8988T (cell line): ENCODE measurements at regions not wholly inside any gene's neighbourhood (a gene's known extent, or its start where the extent isn't known, plus 50 kb on each side); places are given as distances from the start of the nearest gene placed in this dataset.

ENCODE experiments used
- DNase-seq: peaks from one replicate; pipeline ENCODE4 v3.0.0; 2011

- DNase-seq, result no peak
These were observed 101.0 kb upstream of the NXT1 start for GRCh38 chr20:23249541-23249940.

- no peak for DNase-seq
These were observed 102.1 kb upstream of the NXT1 start for GRCh38 chr20:23248461-23248882.

DNA sequence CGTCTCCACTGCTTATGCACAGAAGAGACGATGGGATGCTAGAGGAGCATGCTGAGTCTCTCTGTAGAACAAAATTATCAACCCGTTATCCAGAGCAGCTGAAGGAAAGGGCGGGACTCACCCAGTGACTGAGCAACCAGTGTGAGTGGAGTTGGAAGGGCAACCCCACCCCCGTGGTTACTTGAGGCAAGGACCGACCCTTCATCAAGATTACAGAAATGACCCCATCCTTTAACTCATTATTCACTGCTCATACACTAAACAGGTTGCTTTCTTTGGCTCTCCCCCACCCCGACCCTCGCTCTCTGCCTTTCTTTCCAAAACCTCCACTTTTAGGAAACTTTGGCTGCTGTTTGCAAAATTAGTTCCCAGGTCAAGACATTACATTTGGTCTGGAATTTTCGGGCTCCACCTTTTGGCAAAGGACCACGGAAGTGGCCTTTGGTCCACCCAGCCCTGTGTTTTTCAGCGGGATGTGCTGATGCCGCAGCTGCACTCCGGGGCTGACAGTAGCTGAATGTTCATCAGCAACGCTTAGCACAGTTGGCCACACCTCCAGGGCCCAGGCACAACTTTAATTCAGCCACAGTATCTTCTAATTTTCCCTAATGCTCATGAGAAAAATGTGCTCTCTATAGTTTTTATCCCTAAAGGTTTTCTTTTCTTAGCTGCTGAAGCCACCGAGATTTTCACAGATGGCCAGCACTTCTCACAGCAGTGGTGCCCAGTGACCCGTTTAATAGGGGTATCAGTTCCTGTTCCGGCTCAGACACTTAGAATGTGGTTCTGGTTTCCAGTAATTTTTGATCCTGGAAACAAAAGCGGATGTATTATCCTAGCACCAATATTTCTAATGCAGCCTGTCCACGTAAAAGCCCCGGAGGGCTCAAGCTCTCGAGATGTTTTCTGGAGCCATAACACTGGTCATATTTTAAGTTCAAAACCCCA lies 103.6 kb upstream of the NXT1 start:
- DNase-seq, result no peak

- DNase-seq, result peak; percentile 49
These were observed 104.9 kb upstream of the NXT1 start for GRCh38 chr20:23245553-23246181.

DNA sequence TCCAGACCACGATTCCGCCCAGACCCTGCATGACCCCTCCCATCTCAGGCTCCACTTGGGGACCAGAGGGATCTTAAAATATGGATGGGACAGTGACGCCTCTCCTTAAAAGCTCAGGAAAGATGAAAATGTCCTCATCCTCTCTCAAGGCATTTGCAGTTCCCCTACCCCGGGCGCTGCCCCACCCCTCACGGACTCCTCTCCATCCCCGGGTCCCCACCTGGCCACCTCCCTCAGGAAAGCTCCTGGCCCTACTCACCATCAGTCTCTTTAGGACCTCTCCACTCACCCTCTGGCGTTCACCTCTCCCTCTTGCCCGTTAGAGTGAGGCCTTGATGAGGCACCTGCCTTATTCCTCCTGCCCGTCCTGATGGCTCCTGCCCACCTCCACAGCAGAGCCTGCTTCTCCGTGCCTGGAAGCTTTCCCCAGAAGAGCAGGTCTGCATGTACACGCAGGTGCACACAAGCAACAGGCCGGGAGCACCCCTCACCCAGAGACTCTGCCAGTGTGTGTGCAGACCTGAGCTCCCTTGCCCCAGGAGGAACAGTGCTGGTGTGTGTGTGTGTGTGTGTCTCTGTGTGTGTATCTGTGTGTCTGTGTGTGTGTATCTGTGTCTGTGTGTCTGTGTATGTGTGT lies 105.6 kb upstream of the NXT1 start:
- DNase-seq, result no peak

DNA sequence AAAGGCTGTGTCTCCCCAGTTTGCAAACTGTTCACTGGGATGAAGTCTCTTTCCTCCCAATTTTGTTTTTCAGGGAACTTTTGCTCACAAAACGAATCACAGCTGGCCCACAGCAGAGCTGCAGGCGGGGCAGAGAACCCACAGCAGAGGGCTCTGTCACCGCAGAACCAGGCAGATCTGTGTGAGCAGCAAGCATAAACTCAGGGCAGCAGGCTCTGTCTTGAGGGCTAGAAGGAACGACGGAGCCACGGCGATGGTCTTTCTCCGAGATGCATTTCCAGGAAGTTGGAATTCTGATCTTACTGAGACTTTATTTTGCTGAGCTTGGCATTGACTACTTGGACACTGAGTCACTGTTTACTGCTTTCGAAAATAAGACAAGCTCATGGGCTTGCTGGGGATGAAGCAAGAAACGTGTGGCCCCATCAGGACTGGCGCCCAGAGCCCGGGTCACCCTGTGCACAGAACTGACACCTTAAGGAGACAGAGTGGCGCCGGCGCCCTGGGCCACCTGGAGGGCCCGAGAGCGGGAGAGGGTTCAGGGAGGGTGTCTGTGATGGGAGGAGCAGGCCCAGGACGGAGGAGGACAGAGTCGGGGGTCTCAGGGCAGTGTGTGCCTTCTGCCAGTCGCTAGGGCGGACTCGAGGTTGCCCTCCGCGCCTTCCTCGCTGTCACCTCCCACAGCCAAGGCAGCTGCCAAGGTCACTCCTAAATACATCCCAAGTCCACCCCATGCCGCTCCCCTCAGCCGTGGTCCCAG lies 106.3 kb upstream of the NXT1 start:
- DNase-seq, result no peak

- no peak for DNase-seq
These were observed 106.8 kb upstream of the NXT1 start for GRCh38 chr20:23243791-23244155.

GRCh38 chr20:23242556-23243180 lies 107.9 kb upstream of the NXT1 start:
- DNase-seq, result no peak

- DNase-seq, result no peak
These were observed 108.5 kb upstream of the NXT1 start for GRCh38 chr20:23242104-23242503.

- no peak for DNase-seq
These were observed 109.2 kb upstream of the NXT1 start for GRCh38 chr20:23241416-23241815.

GRCh38 chr20:23240519-23240918 lies 110.1 kb upstream of the NXT1 start:
- no peak for DNase-seq

DNA sequence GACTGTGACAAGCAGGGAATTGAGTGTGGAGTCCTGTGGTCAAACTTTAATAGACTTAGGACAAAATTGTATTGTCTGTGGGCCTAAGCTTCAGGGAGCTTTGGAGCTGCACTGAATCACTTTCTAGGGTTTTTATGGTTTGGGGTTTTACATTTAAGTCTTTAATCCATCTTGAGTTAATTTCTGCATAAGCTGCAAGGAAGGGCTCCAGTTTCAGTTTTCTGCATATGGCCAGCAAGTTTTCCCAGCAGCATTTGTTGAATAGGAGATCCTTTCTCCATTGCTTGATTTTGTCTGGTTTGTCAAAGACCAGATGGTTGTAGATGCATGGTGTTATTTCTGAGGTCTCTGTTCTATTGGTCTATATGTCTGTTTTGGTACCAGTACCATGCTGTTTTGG lies 113.4 kb upstream of the NXT1 start:
- no peak for DNase-seq

DNA sequence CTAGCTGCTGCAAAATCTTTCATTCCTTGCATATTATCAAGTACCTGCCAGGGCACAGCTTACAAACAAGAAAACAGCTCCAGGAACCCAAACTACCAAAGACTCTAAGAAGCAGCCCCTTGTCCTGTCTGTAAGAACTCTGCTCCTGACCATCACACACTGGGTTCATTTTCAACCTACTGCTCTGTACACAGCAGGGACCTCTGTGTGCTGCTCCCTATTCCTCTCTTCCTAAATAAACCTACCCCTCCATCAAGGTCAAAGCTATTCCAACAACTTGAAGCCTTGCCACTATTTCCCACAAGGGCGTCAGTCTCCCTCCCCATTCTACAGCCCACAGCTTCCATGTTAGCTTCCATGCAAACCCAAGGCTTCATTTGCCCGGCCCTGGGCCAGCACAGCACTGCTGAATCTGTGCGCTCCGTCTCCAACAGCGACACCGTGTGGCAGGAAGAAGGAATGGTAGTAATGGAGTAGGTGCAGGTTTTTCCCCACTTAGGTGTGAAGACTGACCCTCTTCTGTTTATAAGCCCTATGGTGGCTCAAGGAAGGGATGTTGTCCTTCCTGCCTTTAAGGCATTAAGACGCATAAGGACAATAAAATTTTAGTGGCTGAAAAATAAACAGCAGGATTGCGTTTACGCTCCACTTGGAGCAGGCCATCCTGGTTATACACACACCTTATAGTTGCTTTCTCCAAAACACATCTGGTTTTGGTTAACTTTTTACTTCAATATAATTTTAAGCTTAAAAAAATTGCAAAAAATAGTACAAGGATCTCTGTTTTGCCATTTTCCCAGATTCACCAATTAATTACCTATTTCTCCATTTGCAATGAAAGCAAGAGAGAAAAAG lies 115.2 kb upstream of the NXT1 start:
- peak; percentile 43 for DNase-seq

DNA sequence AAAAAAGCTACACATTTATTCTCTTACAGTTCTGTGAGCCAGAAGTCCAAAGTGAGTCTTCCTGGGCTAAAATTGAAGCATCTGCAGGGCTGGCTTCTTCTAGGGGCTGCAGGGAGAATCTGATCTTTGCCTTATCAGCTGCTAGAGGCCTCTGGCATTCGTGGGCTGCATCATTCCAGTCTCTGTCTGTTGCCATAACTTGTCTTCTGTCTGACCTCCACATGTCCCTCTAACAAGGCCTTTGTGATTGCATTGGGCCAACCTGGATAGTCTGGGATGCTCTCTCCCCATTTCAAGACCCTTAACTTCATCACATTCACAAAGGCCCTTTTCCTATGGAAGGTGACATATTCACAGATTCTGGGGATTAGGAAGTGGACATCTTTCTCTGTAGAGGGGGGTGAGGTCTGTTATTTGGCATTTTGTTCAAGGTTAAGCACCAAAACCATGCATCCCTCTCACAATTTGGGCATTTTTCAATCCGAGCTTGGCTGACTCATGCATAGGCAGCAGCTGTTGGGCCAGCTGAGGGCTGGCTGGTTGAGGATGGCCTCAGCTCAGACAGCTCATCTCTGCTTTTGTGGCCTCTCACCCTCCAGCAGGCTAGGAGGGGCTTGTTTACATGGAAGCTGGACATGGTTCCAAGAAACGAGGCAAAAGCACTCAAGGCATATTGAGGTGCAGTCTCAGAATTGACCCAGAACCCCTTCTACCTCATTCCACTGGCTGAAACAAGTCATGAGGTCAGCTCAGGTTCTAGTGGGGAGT lies 116.1 kb upstream of the NXT1 start:
- DNase-seq, result no peak

DNA sequence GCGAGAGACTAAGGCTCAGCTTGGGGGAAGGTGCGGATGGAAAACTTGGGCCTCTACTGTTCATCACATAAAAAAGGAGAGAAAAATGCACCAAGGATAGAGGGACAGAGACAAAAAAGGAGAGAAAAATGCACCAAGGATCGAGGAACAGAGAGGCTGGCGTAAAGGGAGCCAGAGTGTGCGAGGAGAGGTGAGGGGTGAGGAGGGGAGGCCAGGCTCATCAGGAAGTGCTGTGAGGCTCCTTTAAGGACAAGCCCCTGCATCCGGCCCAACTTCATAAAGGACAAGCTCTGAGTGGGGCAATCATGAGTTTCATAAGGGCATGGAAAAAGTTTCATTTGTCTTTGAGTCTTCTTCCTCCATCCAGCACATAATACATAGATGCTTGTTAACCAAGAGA lies 117.2 kb upstream of the NXT1 start:
- no peak for DNase-seq

- DNase-seq, result no peak
These were observed 117.8 kb upstream of the NXT1 start for GRCh38 chr20:23232679-23233308.

- no peak for DNase-seq
These were observed 118.4 kb upstream of the NXT1 start for GRCh38 chr20:23232219-23232581.

- DNase-seq, result no peak
These were observed 118.9 kb upstream of the NXT1 start for GRCh38 chr20:23231561-23232218.

DNA sequence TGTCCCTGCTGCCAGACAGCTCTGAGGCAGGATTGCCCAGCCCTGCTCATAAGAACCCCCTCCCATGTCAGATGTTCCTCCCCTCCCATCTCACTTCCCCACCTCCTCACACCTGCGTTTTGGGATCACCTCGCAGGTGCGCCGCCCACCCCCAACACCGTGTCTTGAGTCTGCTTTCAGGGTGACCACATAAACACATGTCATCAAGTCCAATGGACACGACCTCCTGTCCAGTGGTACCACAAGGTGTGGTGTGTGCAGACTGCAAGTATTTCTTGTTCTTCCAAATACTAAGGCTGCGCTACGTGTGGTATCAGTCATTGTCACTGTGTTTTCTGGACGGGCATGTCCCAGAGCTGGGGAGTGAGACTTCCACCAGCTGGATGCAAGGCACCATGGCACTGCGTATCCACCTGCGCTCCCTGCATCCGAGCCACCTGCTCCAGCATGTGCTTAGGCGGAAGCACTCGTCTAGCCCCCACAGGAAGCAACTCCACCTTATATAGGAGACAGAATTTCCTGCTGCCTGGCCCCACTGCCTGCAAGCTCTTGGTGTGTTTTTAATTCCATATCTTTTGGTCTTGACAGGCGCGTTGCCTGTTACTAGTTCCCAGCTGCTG lies 119.7 kb upstream of the NXT1 start:
- DNase-seq, result no peak
